H1 (cell line): ENCODE measurements at regions not wholly inside any gene's neighbourhood (a gene's known extent, or its start where the extent isn't known, plus 50 kb on each side); places are given as distances from the start of the nearest gene placed in this dataset.

Source experiments
- CTCF ChIA-PET: fragments of 300-600 bp; sonication (Branson Sonifier 250); formaldehyde crosslinking; loops from one replicate; lab custom pipeline; 2021; ENCODE audit not compliant: partially characterized antibody; lab: Charles Lee
- POLR2A ChIA-PET: fragments of 300-600 bp; sonication (Branson Sonifier 250); formaldehyde crosslinking; loops from one replicate; lab custom pipeline; 2021; ENCODE audit warnings: inconsistent platforms; ENCODE audit not compliant: partially characterized antibody; lab: Charles Lee
- DNase-seq, 2 experiments: peaks; one replicate each; pipeline versions ENCODE4 v3.0.0 to v3.0.0-alpha.2; 2010 to 2022; ENCODE audit warnings: low spot score in 2 of 2, low read depth in 1 of 2, mixed read lengths in 1 of 2
- FAIRE-seq: peaks from 2 replicates; lab custom pipeline; 2011; peaks lifted over from hg19 to GRCh38; lab: Jason Lieb, UNC
- H2AFZ ChIP-seq: 2 replicates; pipeline ENCODE4 v1.8.1; 2012; ENCODE audit warnings: low read length, inconsistent platforms
- H2AK5ac ChIP-seq: 2 replicates; pipeline ENCODE4 v1.6.1; 2013; ENCODE audit warnings: low read depth, low read length
- H2BK120ac ChIP-seq: replicated peaks from 2 replicates; pipeline ENCODE3; 2013; ENCODE audit warnings: low read depth, low read length, inconsistent platforms
- H2BK12ac ChIP-seq: 2 replicates; pipeline ENCODE4 v1.6.1; 2013; ENCODE audit warnings: low read depth, low read length
- H2BK15ac ChIP-seq: 2 replicates; pipeline ENCODE4 v1.6.1; 2013; ENCODE audit warnings: low read length
- H2BK20ac ChIP-seq: 2 replicates; pipeline ENCODE4 v1.6.1; 2013; ENCODE audit warnings: low read length
- H2BK5ac ChIP-seq: 2 replicates; pipeline ENCODE4 v1.6.1; 2013; ENCODE audit warnings: low read depth, low read length
- H3K14ac ChIP-seq: 2 replicates; pipeline ENCODE4 v1.6.1; 2013; ENCODE audit warnings: inconsistent platforms; ENCODE audit not compliant: insufficient read length
- H3K18ac ChIP-seq: 2 replicates; pipeline ENCODE4 v1.6.1; 2013; ENCODE audit warnings: low read length; ENCODE audit errors: extremely low read depth
- H3K23ac ChIP-seq: 2 replicates; pipeline ENCODE4 v1.6.1; 2013; ENCODE audit warnings: inconsistent platforms; ENCODE audit not compliant: insufficient read length
- H3K23me2 ChIP-seq: 2 replicates; pipeline ENCODE4 v1.6.1; 2013; ENCODE audit warnings: low read depth, low read length
- H3K27ac ChIP-seq: 2 replicates; pipeline ENCODE4 v1.6.1; 2011; ENCODE audit warnings: low read depth, low read length, inconsistent platforms
- H3K27me3 ChIP-seq, 4 experiments: replicated peaks in 1 of 4; 1 replicate in 1 of 4; 2 replicates in 3 of 4; pipeline versions ENCODE4 v1.6.1 to v1.8.1; 2011 to 2013; ENCODE audit warnings: low read length in 3 of 4, mild to moderate bottlenecking in 3 of 4, inconsistent platforms in 2 of 4, mixed read lengths in 2 of 4, moderate library complexity in 1 of 4; ENCODE audit not compliant: control insufficient read depth in 3 of 4, insufficient read depth in 3 of 4; ENCODE audit errors: extremely low read depth in 1 of 4
- H3K36me3 ChIP-seq, 4 experiments: 2 replicates each; pipeline versions ENCODE4 v1.6.1 to v1.8.1; 2011 to 2013; ENCODE audit warnings: mild to moderate bottlenecking in 4 of 4, low read length in 3 of 4, moderate library complexity in 2 of 4, control low read depth in 1 of 4, inconsistent platforms in 1 of 4; ENCODE audit not compliant: insufficient read depth in 4 of 4, control insufficient read depth in 2 of 4
- H3K4ac ChIP-seq: replicated peaks from 2 replicates; pipeline ENCODE3; 2013; ENCODE audit warnings: low read length, low read depth, mixed read lengths, inconsistent platforms; ENCODE audit not compliant: insufficient read length
- H3K4me1 ChIP-seq, 4 experiments: replicated peaks in 1 of 4; 1 replicate in 1 of 4; 2 replicates in 3 of 4; pipeline versions ENCODE4 v1.6.1 to v1.8.1; 2011 to 2013; ENCODE audit warnings: low read length in 3 of 4, inconsistent platforms in 2 of 4, mixed read lengths in 1 of 4; ENCODE audit not compliant: insufficient read depth in 4 of 4, control insufficient read depth in 3 of 4
- H3K4me2 ChIP-seq, 2 experiments: 2 replicates each; pipeline versions ENCODE4 v1.6.1 to v1.8.1; 2011 to 2013; ENCODE audit warnings: low read depth in 2 of 2, low read length in 2 of 2, control low read depth in 1 of 2, inconsistent platforms in 1 of 2, mild to moderate bottlenecking in 1 of 2; ENCODE audit not compliant: insufficient read depth in 1 of 2
- H3K4me3 ChIP-seq, 4 experiments: fragments of 200-600, 300-600 bp in 1 of 4; sonication (generic), shearing (Covaris generic), sonication (Bioruptor Twin) in 1 of 4; 2 replicates each; pipeline versions ENCODE4 v1.5.1 to v1.8.1; 2011 to 2016; ENCODE audit warnings: low read length in 4 of 4, low read depth in 3 of 4, control low read depth in 2 of 4, inconsistent platforms in 2 of 4, mild to moderate bottlenecking in 2 of 4, mixed read lengths in 1 of 4, moderate library complexity in 1 of 4; ENCODE audit not compliant: insufficient read depth in 2 of 4; ENCODE audit errors: extremely low read depth in 1 of 4
- H3K56ac ChIP-seq: replicated peaks from 2 replicates; pipeline ENCODE3; 2013; ENCODE audit warnings: low read depth, mild to moderate bottlenecking, mixed read lengths, low read length, inconsistent platforms; ENCODE audit not compliant: insufficient read length
- H3K79me1 ChIP-seq: 2 replicates; pipeline ENCODE4 v1.6.1; 2013; ENCODE audit warnings: low read depth, low read length, control low read depth
- H3K79me2 ChIP-seq, 2 experiments: 2 replicates each; pipeline versions ENCODE4 v1.6.1 to v1.8.1; 2012 to 2013; ENCODE audit warnings: low read length in 2 of 2, mild to moderate bottlenecking in 2 of 2, inconsistent platforms in 1 of 2; ENCODE audit not compliant: insufficient read depth in 2 of 2, control insufficient read depth in 1 of 2
- H3K9ac ChIP-seq, 4 experiments: replicated peaks in 1 of 4; 1 replicate in 1 of 4; 2 replicates in 3 of 4; pipeline versions ENCODE4 v1.6.1 to v1.8.1; 2011 to 2013; ENCODE audit warnings: low read depth in 3 of 4, low read length in 3 of 4, control low read depth in 2 of 4, mild to moderate bottlenecking in 2 of 4, moderate library complexity in 2 of 4, inconsistent platforms in 1 of 4; ENCODE audit errors: extremely low read depth in 1 of 4
- H3K9me3 ChIP-seq, 2 experiments: 2 replicates each; pipeline versions ENCODE4 v1.6.1 to v1.8.1; 2012 to 2013; ENCODE audit warnings: mild to moderate bottlenecking in 2 of 2, moderate library complexity in 2 of 2, control low read depth in 1 of 2, inconsistent platforms in 1 of 2, low read depth in 1 of 2, low read length in 1 of 2, mixed read lengths in 1 of 2; ENCODE audit not compliant: insufficient read depth in 2 of 2
- H4K20me1 ChIP-seq, 2 experiments: replicated peaks in 1 of 2; 2 replicates each; pipeline versions ENCODE3 to v1.8.1; 2011 to 2013; ENCODE audit warnings: inconsistent platforms in 2 of 2, low read length in 2 of 2, mild to moderate bottlenecking in 1 of 2; ENCODE audit not compliant: insufficient read depth in 2 of 2, control insufficient read depth in 1 of 2
- H4K5ac ChIP-seq: 2 replicates; pipeline ENCODE4 v1.6.1; 2013; ENCODE audit warnings: low read length, low read depth, mixed read lengths, inconsistent platforms; ENCODE audit not compliant: insufficient read length
- H4K8ac ChIP-seq: 2 replicates; pipeline ENCODE4 v1.8.0; 2013; ENCODE audit warnings: mild to moderate bottlenecking, moderate library complexity, low read length, inconsistent platforms; ENCODE audit not compliant: insufficient read depth; ENCODE audit errors: extremely low read depth
- H4K91ac ChIP-seq: replicated peaks from 2 replicates; pipeline ENCODE3; 2013; ENCODE audit warnings: low read length, mixed read lengths, inconsistent platforms; ENCODE audit not compliant: insufficient read length
- HDAC2 ChIP-seq, 2 experiments: fragments of 300-600 bp in 1 of 2; sonication (generic) in 1 of 2; IDR thresholded peaks; 2 replicates each; pipeline ENCODE4 v1.6.1; 2011 to 2012; ENCODE audit warnings: low read depth in 2 of 2, low read length in 2 of 2, mild to moderate bottlenecking in 2 of 2, moderate library complexity in 2 of 2, borderline replicate concordance in 1 of 2, inconsistent platforms in 1 of 2
- POLR2AphosphoS5 ChIP-seq: IDR thresholded peaks from 2 replicates; pipeline ENCODE4 v1.6.1; 2011; ENCODE audit warnings: low read depth, low read length
- RBBP5 ChIP-seq: IDR thresholded peaks from 2 replicates; pipeline ENCODE4 v1.7.1; 2012; ENCODE audit warnings: low read depth, mild to moderate bottlenecking, inconsistent platforms, low read length, moderate library complexity, borderline replicate concordance
- TF ChIP-seq, protein P1 (sequence below): IDR thresholded peaks from 2 replicates; pipeline ENCODE4 v1.6.1; 2012; ENCODE audit warnings: inconsistent platforms

DNA sequence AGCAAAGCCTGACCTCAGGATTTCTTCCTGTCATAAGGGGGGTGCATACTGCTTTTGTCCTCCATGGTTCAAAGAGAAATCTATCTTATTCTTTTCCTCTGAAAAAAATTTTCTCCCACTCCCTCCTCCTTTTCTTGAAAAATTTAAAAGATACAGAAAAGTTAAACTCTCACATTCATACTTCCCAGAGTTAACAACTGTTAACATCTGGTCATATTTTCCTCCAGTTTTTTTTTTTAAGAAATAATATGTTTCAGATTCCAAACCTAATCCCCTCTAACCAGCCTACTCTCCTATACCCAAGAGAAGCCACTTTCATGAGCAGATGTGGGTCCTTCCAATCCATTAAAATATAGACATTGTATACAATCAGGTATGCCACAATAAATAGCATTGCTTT is 378.9 kb upstream of the HNRNPA3 start:
- Histone ChIP-seq H3K23ac (no peak overlapping the region), H2AFZ (no peak overlapping the region), H2AK5ac (no peak overlapping the region), H3K18ac (no peak overlapping the region), H2BK120ac (no peak overlapping the region), H3K36me3 (no peaks in the 10 kb centered on the region), H3K4ac (no peak overlapping the region), H3K56ac (no peak overlapping the region), H3K27ac (no peak overlapping the region), H3K27me3 (no peaks in the 10 kb centered on the region), H3K79me1 (no peaks in the 10 kb centered on the region), H2BK12ac (no peak overlapping the region), H4K8ac (no peak overlapping the region), H4K5ac (no peak overlapping the region), H3K9me3 (no peaks in the 10 kb centered on the region), H3K79me2 (no peaks in the 10 kb centered on the region), H3K14ac (no peak overlapping the region), H4K20me1 (no peaks in the 10 kb centered on the region), H2BK5ac (no peak overlapping the region), H3K4me1 (no peaks in the 10 kb centered on the region), H4K91ac (no peak overlapping the region), H2BK15ac (no peak overlapping the region), H3K4me3 (no peak overlapping the region), H3K4me2 (no peak overlapping the region), H2BK20ac (no peak overlapping the region), H3K9ac (no peak overlapping the region), H3K23me2 (no peaks in the 10 kb centered on the region)
- no peak for FAIRE-seq
- no peak for DNase-seq
- POLR2A ChIA-PET: no interaction called here
- CTCF ChIA-PET: no interaction called here
- TF ChIP-seq POLR2AphosphoS5 (no peak), HDAC2 (IDR thresholded peaks at IDR 0.05; ENCODE audit: borderline replicate concordance in 1 of 2, low read depth in 2 of 2, low read length in 2 of 2) (no peak), RBBP5 (no peak)
- TF ChIP-seq, protein P1, sequence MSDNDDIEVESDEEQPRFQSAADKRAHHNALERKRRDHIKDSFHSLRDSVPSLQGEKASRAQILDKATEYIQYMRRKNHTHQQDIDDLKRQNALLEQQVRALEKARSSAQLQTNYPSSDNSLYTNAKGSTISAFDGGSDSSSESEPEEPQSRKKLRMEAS: no peak
